ENCODE measurements at regions not wholly inside any gene's neighbourhood (a gene's known extent, or its start where the extent isn't known, plus 50 kb on each side); places are given as distances from the start of the nearest gene placed in this dataset.
"Not testable (repeated sequence)": the region's sequence is repeated elsewhere in the genome, so short reads cannot be mapped to it uniquely, and the experiment has no call there.

DNA sequence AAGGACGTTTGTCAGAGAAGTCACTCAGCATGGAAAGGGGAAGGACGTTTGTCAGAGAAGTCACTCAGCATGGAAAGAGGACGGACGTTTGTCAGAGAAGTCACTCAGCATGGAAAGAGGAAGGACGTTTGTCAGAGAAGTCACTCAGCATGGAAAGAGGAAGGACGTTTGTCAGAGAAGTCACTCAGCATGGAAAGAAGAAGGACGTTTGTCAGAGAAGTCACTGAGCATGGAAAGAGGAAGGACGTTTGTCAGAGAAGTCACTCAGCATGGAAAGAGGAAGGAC is 71.2 kb upstream of the TWIST2 start:
- TF ChIP-seq CTCF (IDR thresholded peaks at IDR 0.05); EZH2 (IDR thresholded peaks at IDR 0.05; ENCODE audit: borderline replicate concordance, insufficient read depth, low read depth, low read length, poor library complexity, severe bottlenecking): not testable (repeated sequence)

All from B cell (primary cell).